Stimulated activated memory B cell treated with anti-CD40 and anti-IgM and Interleukin-4, amounts not matched to agents 10 μg/mL and 1 μg/mL and 100 μg/mL, for 72 hours (primary cell): ENCODE measurements at regions not wholly inside any gene's neighbourhood (a gene's known extent, or its start where the extent isn't known, plus 50 kb on each side); places are given as distances from the start of the nearest gene placed in this dataset.

Experiments
- ATAC-seq: fragments of 150-1000 bp; cut with Tn5 transposase; 2 replicates; pipeline ENCODE4 v1.10.0; 2021
- H3K27ac Mint-ChIP-seq: one replicate; pipeline ENCODE4 v1.8.0; 2022; ENCODE audit warnings: mild to moderate bottlenecking, mixed read lengths
- H3K27me3 Mint-ChIP-seq: one replicate; pipeline ENCODE4 v1.8.0; 2022; ENCODE audit warnings: mixed read lengths
- H3K36me3 Mint-ChIP-seq: one replicate; pipeline ENCODE4 v1.8.0; 2022; ENCODE audit warnings: mixed read lengths
- H3K4me1 Mint-ChIP-seq: one replicate; pipeline ENCODE4 v1.8.0; 2022; ENCODE audit warnings: mixed read lengths
- H3K4me3 Mint-ChIP-seq: one replicate; pipeline ENCODE4 v1.8.0; 2022; ENCODE audit warnings: mild to moderate bottlenecking, moderate library complexity, mixed read lengths
- H3K9me3 Mint-ChIP-seq: one replicate; pipeline ENCODE4 v1.8.0; 2022; ENCODE audit warnings: mixed read lengths

DNA sequence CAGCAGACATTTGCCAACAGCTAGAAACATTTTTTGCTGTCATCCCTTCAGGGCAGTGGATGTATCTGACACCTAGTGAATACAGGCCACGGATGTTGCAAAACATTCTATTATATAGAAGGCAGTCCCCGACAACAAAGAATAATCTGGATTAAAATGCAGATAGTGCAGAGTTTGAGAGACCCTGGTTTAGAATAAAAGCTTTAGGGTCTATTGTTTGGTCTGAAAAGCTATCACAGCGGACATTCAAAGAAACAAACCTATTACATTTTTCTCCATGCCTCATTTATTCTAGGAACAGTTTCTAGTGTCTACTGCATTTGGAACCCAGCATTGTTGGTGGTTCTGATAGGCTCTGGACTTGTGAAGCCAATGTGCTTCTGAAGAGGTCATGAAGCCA lies 316.3 kb downstream of the TGFB2 start:
- H3K27ac Mint-ChIP-seq = no peak overlapping the region

DNA sequence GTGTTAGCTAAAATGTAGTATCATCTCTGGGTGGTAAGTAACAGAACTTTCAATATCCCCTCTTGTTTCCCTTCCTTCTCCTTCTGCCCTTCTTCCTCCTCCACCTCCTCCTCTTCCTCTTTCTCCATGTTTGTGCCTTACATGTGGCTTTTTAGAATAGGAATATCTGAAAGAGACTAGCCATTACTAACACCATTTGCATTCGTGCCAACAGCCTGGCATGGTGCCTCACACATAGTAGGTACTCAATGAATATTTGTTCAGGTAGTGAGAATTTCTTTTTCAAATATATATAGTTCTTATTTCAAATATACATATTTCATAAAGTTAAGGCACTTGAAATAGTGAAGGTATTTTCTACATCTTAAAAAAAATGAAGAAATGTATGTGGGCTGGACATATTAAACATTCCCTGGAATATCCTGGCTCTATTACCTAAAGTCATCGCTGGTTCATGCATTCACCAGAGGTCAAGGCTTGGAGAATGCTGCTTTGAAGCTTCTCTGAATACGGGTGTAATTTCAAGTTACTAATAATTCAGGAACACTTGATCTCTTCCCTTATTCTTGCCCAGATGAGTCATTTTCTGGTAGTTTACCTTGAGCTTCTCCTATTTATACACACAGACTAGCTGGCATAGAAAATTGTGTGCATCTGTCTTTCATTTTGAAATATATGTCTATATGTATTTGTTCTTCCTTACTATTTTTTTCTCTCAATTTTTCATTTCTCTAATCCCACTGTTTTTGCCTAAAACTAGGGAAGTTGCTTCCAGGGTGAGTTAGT lies 319.4 kb downstream of the TGFB2 start:
- Mint-ChIP-seq H3K9me3 (peaks cover 2% of the 10 kb centered on the region), H3K4me1 (no peaks in the 10 kb centered on the region), H3K4me3 (no peak overlapping the region), H3K27me3 (no peaks in the 10 kb centered on the region), H3K36me3 (no peaks in the 10 kb centered on the region), H3K27ac (no peak overlapping the region)
- ATAC-seq = no peak

More for the DNA sequence above, 316.3 kb downstream of the TGFB2 start:
- Mint-ChIP-seq H3K36me3 (no peaks in the 10 kb centered on the region), H3K27me3 (peaks cover 10% of the 10 kb centered on the region), H3K9me3 (peaks cover 2% of the 10 kb centered on the region), H3K4me3 (no peak overlapping the region), H3K4me1 (no peaks in the 10 kb centered on the region)
- ATAC-seq = no peak

DNA sequence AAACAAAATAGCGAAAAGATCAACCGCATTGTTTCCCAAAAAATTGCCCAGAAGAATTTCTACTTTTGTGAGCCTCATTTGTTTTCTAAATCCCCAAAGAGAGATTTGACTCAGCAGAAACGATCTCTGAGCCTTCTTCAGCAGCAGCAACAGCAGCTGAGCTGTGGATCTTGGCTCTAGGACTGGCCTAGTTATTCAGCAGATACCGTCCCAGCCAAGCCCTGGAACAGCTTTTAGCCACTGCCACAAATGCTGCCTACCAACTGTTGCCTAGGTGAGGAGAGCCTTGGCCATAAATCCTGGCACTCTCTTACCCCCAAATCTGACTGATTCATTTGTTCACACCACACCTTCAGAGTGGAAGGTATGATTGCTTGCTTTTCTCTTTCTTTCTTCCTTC lies 320.1 kb downstream of the TGFB2 start:
- Mint-ChIP-seq H3K4me1 (no peaks in the 10 kb centered on the region), H3K9me3 (peaks cover 4% of the 10 kb centered on the region), H3K36me3 (no peaks in the 10 kb centered on the region), H3K27ac (no peak overlapping the region), H3K27me3 (no peaks in the 10 kb centered on the region), H3K4me3 (no peak overlapping the region)
- ATAC-seq = no peak

DNA sequence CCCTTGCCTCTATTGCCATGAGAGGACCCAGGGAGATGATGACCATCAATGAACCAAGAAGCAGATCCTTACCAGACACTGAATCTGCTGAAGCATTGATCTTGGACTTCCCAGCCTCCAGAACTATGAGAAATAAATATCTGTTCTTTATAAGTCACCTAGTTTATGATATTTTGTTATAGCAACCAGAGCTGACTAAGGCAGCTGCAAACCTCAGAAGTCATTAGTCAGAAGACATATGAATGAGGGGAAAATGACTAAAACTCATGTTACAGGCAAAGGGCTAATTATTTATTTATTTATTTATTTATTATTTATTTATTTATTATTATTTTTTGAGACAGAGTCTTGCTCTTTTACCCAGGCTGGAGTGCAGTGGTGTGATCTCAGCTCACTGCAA lies 321.1 kb downstream of the TGFB2 start:
- no peak overlapping the region for H3K4me3 Mint-ChIP-seq

DNA sequence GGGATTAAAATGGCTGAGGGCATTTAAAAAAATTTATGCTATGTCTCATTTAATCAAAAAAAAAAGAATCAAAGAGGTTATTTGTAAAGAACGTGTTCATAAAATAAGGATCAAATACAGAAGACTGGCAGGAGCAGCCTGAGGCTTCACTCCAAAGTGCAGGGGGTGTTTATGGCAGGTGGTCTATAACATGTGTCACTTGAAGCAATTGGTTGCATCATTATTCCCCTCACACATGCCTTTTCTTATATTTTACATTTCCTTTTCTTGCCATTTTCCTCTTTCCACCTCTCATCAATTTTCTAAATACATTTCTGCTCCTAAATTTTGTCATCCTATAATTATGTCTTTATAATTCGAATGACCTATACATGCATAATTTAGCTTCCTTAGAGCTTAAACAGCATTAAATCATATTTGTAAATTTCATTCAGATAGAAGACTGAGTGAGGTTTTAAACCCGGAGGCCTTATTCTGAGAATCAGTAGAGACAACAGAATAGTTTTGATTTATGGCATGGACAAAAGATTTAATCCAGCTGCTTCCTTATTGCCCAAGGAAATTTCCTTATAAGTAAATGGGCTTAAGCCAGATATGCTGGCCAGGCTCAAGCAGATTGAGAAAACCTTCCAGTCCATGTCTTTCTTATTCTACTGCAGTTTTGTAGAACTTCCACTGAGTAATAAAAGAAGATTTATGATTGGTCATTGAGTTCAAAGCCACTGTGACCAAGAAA lies 322.8 kb downstream of the TGFB2 start:
- no peaks in the 10 kb centered on the region for H3K36me3 Mint-ChIP-seq
- no peak for ATAC-seq

More for the DNA sequence above, 321.1 kb downstream of the TGFB2 start:
- Mint-ChIP-seq H3K27me3 (no peaks in the 10 kb centered on the region), H3K27ac (no peak overlapping the region), H3K36me3 (no peaks in the 10 kb centered on the region), H3K4me1 (no peaks in the 10 kb centered on the region), H3K9me3 (peaks cover 5% of the 10 kb centered on the region)
- no peak for ATAC-seq

DNA sequence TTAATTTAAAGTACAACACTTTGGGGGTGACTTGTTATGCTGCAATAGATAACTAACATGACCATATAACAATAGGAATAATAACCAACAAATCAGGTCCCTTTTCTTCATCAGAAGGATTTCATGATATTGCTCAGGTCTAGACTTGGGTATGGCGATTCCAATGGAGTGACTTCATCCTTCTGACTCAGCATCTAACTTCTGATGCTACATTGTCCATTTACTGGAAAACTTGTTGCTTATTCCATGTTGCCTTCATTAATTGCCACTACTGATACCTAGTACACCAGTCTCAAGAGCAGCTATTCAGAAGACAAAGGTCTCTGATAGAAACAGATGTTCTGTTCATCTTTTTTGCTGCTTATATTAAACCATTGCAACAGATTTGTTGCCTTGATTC lies 324.3 kb downstream of the TGFB2 start:
- Mint-ChIP-seq H3K9me3 (peaks cover 5% of the 10 kb centered on the region), H3K27me3 (no peaks in the 10 kb centered on the region), H3K4me1 (no peaks in the 10 kb centered on the region), H3K36me3 (no peaks in the 10 kb centered on the region), H3K27ac (no peak overlapping the region), H3K4me3 (no peak overlapping the region)
- ATAC-seq = no peak

More for the DNA sequence above, 322.8 kb downstream of the TGFB2 start:
- no peak overlapping the region for H3K27ac Mint-ChIP-seq
- no peak overlapping the region for H3K4me3 Mint-ChIP-seq
- H3K9me3 Mint-ChIP-seq = peaks cover 5% of the 10 kb centered on the region
- H3K4me1 Mint-ChIP-seq = no peaks in the 10 kb centered on the region
- no peaks in the 10 kb centered on the region for H3K27me3 Mint-ChIP-seq

DNA sequence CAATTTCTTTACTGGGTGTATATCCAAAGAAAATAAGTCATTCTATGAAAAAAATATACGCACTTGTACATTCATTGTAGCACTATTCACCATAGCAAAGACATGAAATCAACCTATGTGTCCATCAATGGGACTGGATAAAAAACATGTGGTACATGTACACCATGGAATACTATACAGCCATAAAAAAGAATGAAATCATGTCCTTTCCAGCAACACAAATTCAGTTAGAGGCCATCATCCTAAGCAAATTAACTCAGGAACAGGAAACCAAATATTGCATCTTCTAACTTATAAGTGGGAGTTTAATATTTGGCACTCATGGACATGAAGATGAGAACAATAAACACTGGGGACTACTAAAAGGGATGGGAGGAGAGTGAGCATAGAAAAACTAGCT lies 325.7 kb downstream of the TGFB2 start:
- no peak for ATAC-seq
- H3K4me1 Mint-ChIP-seq = no peaks in the 10 kb centered on the region

DNA sequence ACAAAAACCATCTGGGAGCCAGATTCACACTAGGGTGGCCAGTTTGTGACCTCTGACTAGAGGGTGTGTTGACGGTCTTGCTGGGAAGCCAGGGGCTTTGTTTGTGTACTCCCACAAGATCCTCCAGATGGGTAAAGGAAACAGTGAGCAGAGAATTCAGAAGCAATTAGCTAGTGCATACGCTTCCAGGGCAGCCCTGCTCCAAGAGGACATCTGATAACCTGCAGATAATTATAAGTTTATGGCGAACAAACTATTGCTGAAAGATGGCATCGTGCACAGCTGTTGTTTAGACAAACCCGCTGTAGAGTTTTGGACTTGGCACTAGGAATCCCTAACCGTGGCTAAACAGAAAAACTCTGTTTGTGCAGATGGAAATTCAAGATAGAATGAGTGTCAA lies 326.4 kb downstream of the TGFB2 start:
- H3K4me3 Mint-ChIP-seq = no peak overlapping the region
- H3K9me3 Mint-ChIP-seq = peaks cover 3% of the 10 kb centered on the region
- no peak for ATAC-seq
- H3K36me3 Mint-ChIP-seq = no peaks in the 10 kb centered on the region
- H3K27ac Mint-ChIP-seq = no peak overlapping the region
- no peaks in the 10 kb centered on the region for H3K27me3 Mint-ChIP-seq
- H3K4me1 Mint-ChIP-seq = no peaks in the 10 kb centered on the region

More for the DNA sequence above, 325.7 kb downstream of the TGFB2 start:
- Mint-ChIP-seq H3K4me3 (no peak overlapping the region), H3K27me3 (no peaks in the 10 kb centered on the region), H3K36me3 (no peaks in the 10 kb centered on the region), H3K27ac (no peak overlapping the region), H3K9me3 (peaks cover 3% of the 10 kb centered on the region)

DNA sequence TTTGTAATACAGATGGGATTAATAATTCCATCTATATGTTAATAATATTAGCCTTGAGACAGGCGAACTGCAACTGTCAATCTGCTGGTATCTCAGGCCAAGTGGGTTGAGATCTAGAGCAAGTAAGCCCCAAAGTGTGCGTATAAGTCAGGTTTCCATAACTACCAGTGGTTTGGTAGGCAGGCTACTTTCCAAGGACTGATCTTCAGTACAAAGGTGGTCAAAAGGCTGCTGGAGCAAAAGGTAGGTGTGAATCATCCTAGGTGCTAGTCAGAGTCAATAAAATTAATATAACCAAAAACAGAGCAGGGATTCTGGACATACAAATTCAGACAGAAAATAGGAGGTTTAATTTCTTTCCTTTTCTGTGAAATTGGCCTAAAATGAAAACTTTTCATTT lies 328.0 kb downstream of the TGFB2 start:
- Mint-ChIP-seq H3K4me1 (no peaks in the 10 kb centered on the region), H3K36me3 (no peaks in the 10 kb centered on the region), H3K4me3 (no peak overlapping the region), H3K27ac (no peak overlapping the region), H3K27me3 (no peaks in the 10 kb centered on the region), H3K9me3 (peaks cover 3% of the 10 kb centered on the region)
- no peak for ATAC-seq

DNA sequence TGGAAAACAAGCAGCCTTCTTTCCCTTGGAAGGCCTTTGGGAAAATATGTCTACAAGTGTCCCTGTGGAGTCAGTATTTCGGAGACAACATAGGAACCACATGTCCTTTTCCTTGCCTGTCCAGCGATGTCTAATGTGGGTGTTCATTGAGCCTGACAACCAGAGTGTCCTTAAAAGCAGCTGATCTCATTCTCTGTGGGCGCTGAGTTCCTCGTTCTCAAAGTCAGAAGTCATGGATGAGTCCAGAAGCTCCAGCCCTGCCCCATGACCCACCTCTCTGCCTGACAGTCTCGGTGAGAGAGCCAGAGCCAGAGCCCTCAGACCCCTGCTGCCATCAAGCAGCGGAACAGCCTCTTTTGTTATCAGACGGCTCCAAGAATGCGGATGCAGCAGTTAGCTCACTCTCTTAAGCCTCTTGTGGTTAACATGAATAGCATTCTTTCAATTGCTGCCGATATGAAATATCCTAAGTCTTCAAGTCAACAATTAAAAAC lies 329.2 kb downstream of the TGFB2 start:
- Mint-ChIP-seq H3K4me1 (no peaks in the 10 kb centered on the region), H3K36me3 (no peaks in the 10 kb centered on the region), H3K27ac (no peak overlapping the region), H3K9me3 (peaks cover 3% of the 10 kb centered on the region), H3K27me3 (no peaks in the 10 kb centered on the region), H3K4me3 (no peak overlapping the region)
- ATAC-seq = no peak

DNA sequence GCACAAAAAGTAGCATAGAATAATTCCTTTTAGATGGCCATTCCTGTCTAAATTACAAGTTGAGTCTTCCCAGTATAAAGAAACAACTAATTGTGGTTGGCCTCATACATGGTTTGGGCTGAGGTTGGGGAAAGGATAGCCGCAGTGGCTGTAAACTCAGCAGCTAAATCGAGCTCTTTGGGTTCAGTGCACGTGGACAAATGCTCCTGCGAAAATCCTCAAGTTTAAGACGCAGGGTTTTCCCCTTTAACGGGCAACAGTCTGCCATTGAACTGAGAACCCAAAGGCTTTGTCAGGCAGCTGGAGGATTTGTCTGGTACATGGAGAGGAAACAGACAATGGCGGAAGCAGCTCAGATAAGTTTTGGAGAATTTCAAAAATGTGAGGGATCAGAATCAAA lies 331.9 kb downstream of the TGFB2 start:
- Mint-ChIP-seq H3K4me3 (no peak overlapping the region), H3K36me3 (no peaks in the 10 kb centered on the region), H3K27ac (no peak overlapping the region), H3K9me3 (no peaks in the 10 kb centered on the region), H3K27me3 (no peaks in the 10 kb centered on the region), H3K4me1 (no peaks in the 10 kb centered on the region)
- no peak for ATAC-seq

DNA sequence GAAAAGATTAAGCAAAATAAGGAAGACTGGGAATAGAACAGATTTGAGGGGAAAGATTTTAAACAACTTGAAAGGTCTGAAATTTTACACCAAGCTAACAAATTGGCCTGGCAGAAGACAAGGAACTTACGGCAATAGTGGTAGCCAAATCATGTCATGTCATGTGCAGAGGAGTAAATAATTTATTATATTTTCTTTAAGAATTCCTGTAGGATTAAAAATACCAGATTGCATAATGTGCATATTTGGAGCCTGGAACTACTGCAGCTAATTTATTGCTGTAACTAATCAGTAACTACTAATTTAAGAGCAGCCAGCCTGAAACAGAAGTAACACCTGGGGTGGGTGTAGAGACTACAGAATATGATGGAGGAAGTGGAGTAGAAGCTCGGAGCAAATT lies 334.3 kb downstream of the TGFB2 start:
- Mint-ChIP-seq H3K9me3 (no peaks in the 10 kb centered on the region), H3K27me3 (no peaks in the 10 kb centered on the region), H3K4me3 (no peak overlapping the region), H3K27ac (no peak overlapping the region), H3K4me1 (no peaks in the 10 kb centered on the region), H3K36me3 (no peaks in the 10 kb centered on the region)
- no peak for ATAC-seq

DNA sequence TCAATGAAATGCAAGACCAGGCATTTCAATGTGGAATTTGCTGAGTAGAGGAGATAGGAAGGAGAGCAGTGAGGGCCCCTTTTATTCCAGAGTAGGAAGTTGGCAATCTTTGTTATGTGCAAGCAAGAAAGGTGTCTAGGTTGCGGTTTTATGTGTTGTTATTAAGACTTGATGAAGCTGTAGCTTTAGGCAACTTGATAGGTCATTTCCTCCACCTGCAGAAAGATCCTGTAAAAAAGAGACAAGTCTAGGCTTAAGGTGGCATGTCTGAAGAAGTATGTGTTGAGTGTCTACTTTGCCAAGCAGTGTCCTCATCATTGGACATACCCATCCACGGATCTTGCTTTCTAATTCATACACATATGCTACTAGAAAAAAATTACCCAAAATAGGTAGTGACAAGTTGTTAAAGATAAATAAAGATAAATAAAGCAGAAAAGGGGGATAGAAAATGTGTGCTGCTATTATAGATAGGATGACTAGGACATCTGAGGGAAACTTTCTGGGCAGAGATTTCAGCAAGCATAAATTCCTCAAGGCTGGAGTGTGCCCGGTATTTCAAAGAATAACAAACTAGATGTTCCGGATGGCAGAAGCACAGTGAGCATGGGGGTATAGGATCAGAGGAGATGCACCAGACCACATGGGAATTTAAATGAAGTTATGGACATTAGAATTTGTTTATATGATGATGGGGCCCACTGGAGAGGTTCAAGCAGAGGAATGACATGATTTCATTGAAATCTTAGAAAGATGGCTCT lies 335.0 kb downstream of the TGFB2 start:
- no peaks in the 10 kb centered on the region for H3K4me1 Mint-ChIP-seq
- H3K9me3 Mint-ChIP-seq = no peaks in the 10 kb centered on the region
- no peaks in the 10 kb centered on the region for H3K36me3 Mint-ChIP-seq
- H3K27me3 Mint-ChIP-seq = no peaks in the 10 kb centered on the region
- H3K4me3 Mint-ChIP-seq = no peak overlapping the region
- no peak for ATAC-seq
- no peak overlapping the region for H3K27ac Mint-ChIP-seq

DNA sequence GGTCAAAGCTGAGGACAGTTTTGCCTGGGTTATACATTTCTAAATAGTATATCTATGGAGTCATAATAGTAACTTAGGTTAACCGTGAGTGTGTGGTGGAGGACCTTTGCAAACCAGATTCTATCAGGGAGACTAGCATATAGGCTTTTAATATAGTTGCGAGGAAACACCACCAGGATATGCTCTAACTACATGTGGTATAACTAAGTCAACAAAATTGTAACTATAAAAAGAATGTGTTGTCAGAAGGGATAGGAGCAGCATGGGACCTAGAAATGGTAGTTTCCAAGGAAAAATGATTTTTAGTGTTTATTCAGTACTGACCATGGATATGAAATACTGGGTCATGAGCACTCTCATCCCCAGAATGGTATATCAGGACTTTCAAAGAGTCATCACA lies 338.1 kb downstream of the TGFB2 start:
- Mint-ChIP-seq H3K4me3 (no peak overlapping the region), H3K9me3 (no peaks in the 10 kb centered on the region), H3K36me3 (no peaks in the 10 kb centered on the region), H3K27me3 (no peaks in the 10 kb centered on the region), H3K27ac (no peak overlapping the region), H3K4me1 (no peaks in the 10 kb centered on the region)
- ATAC-seq = no peak

DNA sequence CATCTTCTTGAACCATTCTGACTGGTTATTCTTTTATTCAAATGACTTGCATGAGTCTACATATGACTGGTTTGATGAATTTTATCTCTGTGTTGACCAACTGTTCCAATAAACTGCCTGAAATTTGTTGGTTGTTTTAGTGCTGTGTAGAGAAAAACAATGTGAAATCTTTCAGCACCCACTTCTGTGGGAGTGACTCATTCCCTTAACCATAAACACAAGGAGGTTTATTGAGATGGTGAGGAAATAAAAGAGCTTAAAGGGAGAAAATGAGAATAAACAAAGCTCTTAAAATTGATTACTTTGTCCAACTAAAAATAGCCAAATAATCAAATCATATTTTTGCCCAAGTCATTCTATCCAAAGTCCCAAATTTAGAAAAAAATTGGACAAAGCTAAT lies 341.1 kb downstream of the TGFB2 start:
- H3K9me3 Mint-ChIP-seq = no peaks in the 10 kb centered on the region
- H3K4me3 Mint-ChIP-seq = no peak overlapping the region
- no peak for ATAC-seq
- H3K27me3 Mint-ChIP-seq = no peaks in the 10 kb centered on the region
- H3K27ac Mint-ChIP-seq = no peak overlapping the region
- H3K4me1 Mint-ChIP-seq = no peaks in the 10 kb centered on the region
- no peaks in the 10 kb centered on the region for H3K36me3 Mint-ChIP-seq
